ENCODE measurements at regions not wholly inside any gene's neighbourhood (a gene's known extent, or its start where the extent isn't known, plus 50 kb on each side); places are given as distances from the start of the nearest gene placed in this dataset.

GRCh38 chr4:189293459-189293858 is 647.2 kb upstream of the FRG1 start:
- no peaks in the 10 kb centered on the region for H3K9me3 ChIP-seq
- TF ChIP-seq EP300 (IDR thresholded peaks at IDR 0.05) = no peak
- TF ChIP-seq, protein P1, sequence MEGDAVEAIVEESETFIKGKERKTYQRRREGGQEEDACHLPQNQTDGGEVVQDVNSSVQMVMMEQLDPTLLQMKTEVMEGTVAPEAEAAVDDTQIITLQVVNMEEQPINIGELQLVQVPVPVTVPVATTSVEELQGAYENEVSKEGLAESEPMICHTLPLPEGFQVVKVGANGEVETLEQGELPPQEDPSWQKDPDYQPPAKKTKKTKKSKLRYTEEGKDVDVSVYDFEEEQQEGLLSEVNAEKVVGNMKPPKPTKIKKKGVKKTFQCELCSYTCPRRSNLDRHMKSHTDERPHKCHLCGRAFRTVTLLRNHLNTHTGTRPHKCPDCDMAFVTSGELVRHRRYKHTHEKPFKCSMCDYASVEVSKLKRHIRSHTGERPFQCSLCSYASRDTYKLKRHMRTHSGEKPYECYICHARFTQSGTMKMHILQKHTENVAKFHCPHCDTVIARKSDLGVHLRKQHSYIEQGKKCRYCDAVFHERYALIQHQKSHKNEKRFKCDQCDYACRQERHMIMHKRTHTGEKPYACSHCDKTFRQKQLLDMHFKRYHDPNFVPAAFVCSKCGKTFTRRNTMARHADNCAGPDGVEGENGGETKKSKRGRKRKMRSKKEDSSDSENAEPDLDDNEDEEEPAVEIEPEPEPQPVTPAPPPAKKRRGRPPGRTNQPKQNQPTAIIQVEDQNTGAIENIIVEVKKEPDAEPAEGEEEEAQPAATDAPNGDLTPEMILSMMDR (IDR thresholded peaks at IDR 0.05) = no peak
- no peak for TF ChIP-seq POLR2A (IDR thresholded peaks at IDR 0.05)
- no peaks in the 10 kb centered on the region for H3K36me3 ChIP-seq
- no peak for DNase-seq
- H3K4me3 ChIP-seq = no peak overlapping the region
- H3K27me3 ChIP-seq = no peaks in the 10 kb centered on the region
- H3K27ac ChIP-seq = no peak overlapping the region
- H3K4me1 ChIP-seq (ENCODE audit: insufficient read depth) = no peaks in the 10 kb centered on the region
- 51 to 75% (median 59%) methylated on average over 3 of the region's 3 CpGs for WGBS, 3 donors
- intact Hi-C loops (cut with DNase I) = no loop called here

DNA sequence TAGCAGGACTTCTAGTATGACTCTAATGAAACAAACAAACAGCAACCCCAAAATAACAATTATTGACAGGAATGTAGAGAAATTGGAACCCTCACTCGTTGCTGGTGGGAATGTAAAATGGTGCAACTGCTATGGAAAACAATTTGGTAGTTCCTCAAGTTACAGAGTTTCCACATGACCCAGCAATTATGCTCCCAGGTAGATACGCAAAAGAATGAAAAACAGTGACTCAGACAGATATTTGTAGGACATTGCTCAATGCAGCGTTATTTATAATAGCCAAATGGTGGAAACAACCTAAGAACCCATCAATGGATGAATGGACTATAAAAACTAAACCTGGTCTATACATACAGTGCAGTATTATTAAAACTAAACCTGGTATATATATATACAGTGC is 646.1 kb upstream of the FRG1 start:
- TF ChIP-seq EP300 (IDR thresholded peaks at IDR 0.05) (no peak), POLR2A (IDR thresholded peaks at IDR 0.05) (no peak)
- TF ChIP-seq, protein P1 (IDR thresholded peaks at IDR 0.05) = no peak
- intact Hi-C loops (cut with DNase I) = no loop called here
- WGBS, 3 donors = 78 to 89% (median 89%) methylated on average over 3 of the region's 3 CpGs

GRCh38 chr4:189299706-189300105 is 641.0 kb upstream of the FRG1 start:
- Histone ChIP-seq H3K27me3 (no peaks in the 10 kb centered on the region), H3K4me1 (ENCODE audit: insufficient read depth) (no peaks in the 10 kb centered on the region), H3K27ac (no peak overlapping the region), H3K9me3 (no peaks in the 10 kb centered on the region), H3K36me3 (no peaks in the 10 kb centered on the region), H3K4me3 (no peak overlapping the region)
- no peak for DNase-seq
- WGBS, 3 donors = 68 to 73% (median 69%) methylated on average over 5 of the region's 5 CpGs
- intact Hi-C loops (cut with DNase I) = no loop called here
- TF ChIP-seq POLR2A (IDR thresholded peaks at IDR 0.05) (no peak), EP300 (IDR thresholded peaks at IDR 0.05) (no peak)
- TF ChIP-seq, protein P1 (IDR thresholded peaks at IDR 0.05) = no peak

More for the DNA sequence above, 646.1 kb upstream of the FRG1 start:
- Histone ChIP-seq H3K9me3 (no peaks in the 10 kb centered on the region), H3K27me3 (no peaks in the 10 kb centered on the region), H3K4me1 (ENCODE audit: insufficient read depth) (no peaks in the 10 kb centered on the region), H3K27ac (no peak overlapping the region), H3K4me3 (no peak overlapping the region), H3K36me3 (no peaks in the 10 kb centered on the region)
- no peak for DNase-seq

GRCh38 chr4:189301692-189302091 is 639.0 kb upstream of the FRG1 start:
- no peaks in the 10 kb centered on the region for H3K27me3 ChIP-seq
- H3K27ac ChIP-seq = no peak overlapping the region
- WGBS, 3 donors = 92 to 98% (median 95%) methylated on average over 9 of the region's 9 CpGs
- no peaks in the 10 kb centered on the region for H3K9me3 ChIP-seq
- no peaks in the 10 kb centered on the region for H3K36me3 ChIP-seq
- no peak overlapping the region for H3K4me3 ChIP-seq
- TF ChIP-seq EP300 (IDR thresholded peaks at IDR 0.05) (no peak), POLR2A (IDR thresholded peaks at IDR 0.05) (no peak)
- TF ChIP-seq, protein P1 (IDR thresholded peaks at IDR 0.05) = no peak
- no peaks in the 10 kb centered on the region for H3K4me1 ChIP-seq (ENCODE audit: insufficient read depth)
- intact Hi-C loops (cut with DNase I) = no loop called here
- no peak for DNase-seq

DNA sequence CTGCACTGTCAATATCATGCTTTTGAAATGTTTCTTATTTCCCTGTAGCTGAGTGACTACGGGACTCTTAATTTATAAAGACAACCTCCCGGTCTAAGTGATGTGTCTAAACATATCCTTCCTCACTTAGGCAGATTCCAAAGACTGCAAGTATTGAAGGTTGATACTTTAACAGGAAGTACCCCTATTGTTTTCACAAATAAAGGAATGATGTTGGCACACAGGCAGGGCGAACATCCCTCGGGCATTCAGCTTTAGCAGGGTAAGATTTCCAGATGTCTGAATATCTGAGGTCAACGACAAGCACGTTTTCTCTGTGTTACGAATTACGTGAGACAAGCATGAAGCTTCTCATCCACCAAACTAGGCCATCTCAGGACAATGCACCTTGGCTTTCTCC is 638.0 kb upstream of the FRG1 start:
- no peak for DNase-seq
- Histone ChIP-seq H3K27me3 (no peaks in the 10 kb centered on the region), H3K27ac (no peak overlapping the region), H3K36me3 (no peaks in the 10 kb centered on the region), H3K4me1 (ENCODE audit: insufficient read depth) (no peaks in the 10 kb centered on the region), H3K4me3 (no peak overlapping the region), H3K9me3 (no peaks in the 10 kb centered on the region)
- TF ChIP-seq EP300 (IDR thresholded peaks at IDR 0.05) = no peak
- WGBS, 3 donors = 80 to 87% (median 84%) methylated on average over 8 of the region's 8 CpGs
- intact Hi-C loops (cut with DNase I) = no loop called here
